SK-N-SH (cell line): ENCODE measurements at regions not wholly inside any gene's neighbourhood (a gene's known extent, or its start where the extent isn't known, plus 50 kb on each side); places are given as distances from the start of the nearest gene placed in this dataset.
"Not testable (repeated sequence)": the region's sequence is repeated elsewhere in the genome, so short reads cannot be mapped to it uniquely, and the experiment has no call there.

Experiments used
- CTCF ChIP-seq: fragments of 200-600 bp; sonication (generic); IDR thresholded peaks from 2 replicates; pipeline ENCODE4 v1.6.1; 2017; ENCODE audit warnings: antibody characterized with exemption, mild to moderate bottlenecking, moderate library complexity
- GABPA ChIP-seq: IDR thresholded peaks from 2 replicates; pipeline ENCODE4 v1.4.0; 2012; ENCODE audit warnings: low read depth, mild to moderate bottlenecking
- IRF3 ChIP-seq: fragments of 150-350 bp; IDR thresholded peaks from 2 replicates; pipeline ENCODE4 v1.6.1; 2016; ENCODE audit warnings: mild to moderate bottlenecking, low read depth, low read length
- NFIC ChIP-seq: IDR thresholded peaks from 2 replicates; pipeline ENCODE4 v1.4.0; 2012; ENCODE audit warnings: borderline replicate concordance
- REST ChIP-seq: IDR thresholded peaks from 2 replicates; pipeline ENCODE4 v1.6.1; 2012; ENCODE audit warnings: mild to moderate bottlenecking, low read depth, low read length, moderate library complexity
- SMC3 ChIP-seq: IDR thresholded peaks from 2 replicates; pipeline ENCODE4 v1.6.1; 2012; ENCODE audit warnings: low read depth, low read length, improper control_type of control experiment

GRCh38 chr5:108532129-108532445, 150.2 kb upstream of the FBXL17 start:
- TF ChIP-seq CTCF, SMC3, IRF3, NFIC, GABPA, REST: not testable (repeated sequence)
